NB4 (cell line): ENCODE measurements at regions not wholly inside any gene's neighbourhood (a gene's known extent, or its start where the extent isn't known, plus 50 kb on each side); places are given as distances from the start of the nearest gene placed in this dataset.

Source experiments
- DNase-seq: peaks from one replicate; pipeline ENCODE4 v3.0.0; 2010; ENCODE audit warnings: low read depth
- H3K4me3 ChIP-seq: one replicate; pipeline ENCODE4 v1.5.1; 2011; ENCODE audit warnings: mild to moderate bottlenecking, low read depth, low read length, moderate library complexity
- MYC ChIP-seq: IDR thresholded peaks from 2 replicates; pipeline ENCODE4 v1.6.1; 2011; ENCODE audit warnings: low read depth, low read length
- POLR2A ChIP-seq: IDR thresholded peaks from 2 replicates; pipeline ENCODE4 v1.6.1; 2011; ENCODE audit warnings: mild to moderate bottlenecking; ENCODE audit not compliant: insufficient read length; ENCODE audit errors: extremely low read depth
- TF ChIP-seq, protein P1 (sequence below): IDR thresholded peaks from 2 replicates; pipeline ENCODE4 v1.6.1; 2011; ENCODE audit warnings: low read depth, low read length
- TF ChIP-seq, protein P2 (sequence below): IDR thresholded peaks from one replicate; pipeline ENCODE4 v1.5.1; 2012; ENCODE audit warnings: low read depth, low read length

DNA sequence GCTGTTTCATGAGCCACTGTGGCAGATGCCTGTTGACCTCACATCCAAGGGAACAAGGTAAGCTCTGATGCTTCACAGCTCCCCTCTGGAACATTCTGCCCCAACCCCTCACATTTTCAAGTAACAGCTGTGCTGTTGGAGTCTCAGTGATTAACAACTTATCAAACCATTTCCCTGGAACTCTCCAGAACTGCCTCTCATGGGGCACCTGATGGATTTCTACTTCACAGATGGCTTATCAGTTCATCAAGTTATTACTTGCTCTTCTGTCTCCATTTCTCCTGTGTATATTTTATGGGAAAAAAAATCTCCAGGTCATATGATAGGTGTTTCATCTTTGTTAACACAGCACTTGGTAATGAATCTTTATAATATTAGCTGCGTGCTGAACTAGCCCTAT, 322.4 kb downstream of the MAN2A1 start:
- no peak overlapping the region for H3K4me3 ChIP-seq
- TF ChIP-seq POLR2A: no peak
- TF ChIP-seq, protein P1, sequence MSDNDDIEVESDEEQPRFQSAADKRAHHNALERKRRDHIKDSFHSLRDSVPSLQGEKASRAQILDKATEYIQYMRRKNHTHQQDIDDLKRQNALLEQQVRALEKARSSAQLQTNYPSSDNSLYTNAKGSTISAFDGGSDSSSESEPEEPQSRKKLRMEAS: no peak
- DNase-seq: no peak

- no peak for DNase-seq
- H3K4me3 ChIP-seq: no peak overlapping the region
- TF ChIP-seq, protein P2, sequence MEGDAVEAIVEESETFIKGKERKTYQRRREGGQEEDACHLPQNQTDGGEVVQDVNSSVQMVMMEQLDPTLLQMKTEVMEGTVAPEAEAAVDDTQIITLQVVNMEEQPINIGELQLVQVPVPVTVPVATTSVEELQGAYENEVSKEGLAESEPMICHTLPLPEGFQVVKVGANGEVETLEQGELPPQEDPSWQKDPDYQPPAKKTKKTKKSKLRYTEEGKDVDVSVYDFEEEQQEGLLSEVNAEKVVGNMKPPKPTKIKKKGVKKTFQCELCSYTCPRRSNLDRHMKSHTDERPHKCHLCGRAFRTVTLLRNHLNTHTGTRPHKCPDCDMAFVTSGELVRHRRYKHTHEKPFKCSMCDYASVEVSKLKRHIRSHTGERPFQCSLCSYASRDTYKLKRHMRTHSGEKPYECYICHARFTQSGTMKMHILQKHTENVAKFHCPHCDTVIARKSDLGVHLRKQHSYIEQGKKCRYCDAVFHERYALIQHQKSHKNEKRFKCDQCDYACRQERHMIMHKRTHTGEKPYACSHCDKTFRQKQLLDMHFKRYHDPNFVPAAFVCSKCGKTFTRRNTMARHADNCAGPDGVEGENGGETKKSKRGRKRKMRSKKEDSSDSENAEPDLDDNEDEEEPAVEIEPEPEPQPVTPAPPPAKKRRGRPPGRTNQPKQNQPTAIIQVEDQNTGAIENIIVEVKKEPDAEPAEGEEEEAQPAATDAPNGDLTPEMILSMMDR: no peak
- no peak for TF ChIP-seq POLR2A
- no peak for TF ChIP-seq MYC
- TF ChIP-seq, protein P1: no peak
Observed at GRCh38 chr5:110013017-110013416, 323.3 kb downstream of the MAN2A1 start.

- H3K4me3 ChIP-seq: no peak overlapping the region
- TF ChIP-seq MYC: no peak
- TF ChIP-seq, protein P2: no peak
- TF ChIP-seq POLR2A: no peak
- TF ChIP-seq, protein P1: no peak
- DNase-seq: no peak
Observed at GRCh38 chr5:110017854-110018253, 328.1 kb downstream of the MAN2A1 start.

- no peak for DNase-seq
- TF ChIP-seq, protein P2: no peak
- TF ChIP-seq MYC: no peak
- TF ChIP-seq POLR2A: no peak
- TF ChIP-seq, protein P1: no peak
- H3K4me3 ChIP-seq: no peak overlapping the region
Observed at GRCh38 chr5:110018509-110018908, 328.8 kb downstream of the MAN2A1 start.

DNA sequence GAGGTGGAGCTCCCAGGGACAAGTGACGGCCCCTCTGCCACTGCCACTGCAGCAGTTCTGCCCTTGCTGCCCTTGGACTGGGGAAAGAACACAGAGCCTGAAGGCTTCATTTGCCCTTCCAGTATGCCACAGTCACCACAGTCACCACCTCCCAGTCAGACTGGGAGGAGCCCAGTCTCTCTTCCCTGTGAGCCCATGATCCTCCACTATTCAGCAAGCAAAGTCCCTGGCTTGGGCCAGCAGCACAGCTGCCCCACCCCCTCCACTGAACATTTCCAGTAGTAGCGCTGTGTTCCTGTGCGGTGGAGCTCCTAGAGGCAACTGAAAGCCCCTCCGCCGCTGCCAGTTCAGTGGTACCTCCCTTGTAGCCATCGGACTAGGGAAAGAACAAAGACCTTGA, 329.4 kb downstream of the MAN2A1 start:
- no peak for DNase-seq
- H3K4me3 ChIP-seq: no peak overlapping the region
- TF ChIP-seq, protein P2: no peak
- TF ChIP-seq POLR2A (no peak), MYC (no peak)
- TF ChIP-seq, protein P1: no peak

DNA sequence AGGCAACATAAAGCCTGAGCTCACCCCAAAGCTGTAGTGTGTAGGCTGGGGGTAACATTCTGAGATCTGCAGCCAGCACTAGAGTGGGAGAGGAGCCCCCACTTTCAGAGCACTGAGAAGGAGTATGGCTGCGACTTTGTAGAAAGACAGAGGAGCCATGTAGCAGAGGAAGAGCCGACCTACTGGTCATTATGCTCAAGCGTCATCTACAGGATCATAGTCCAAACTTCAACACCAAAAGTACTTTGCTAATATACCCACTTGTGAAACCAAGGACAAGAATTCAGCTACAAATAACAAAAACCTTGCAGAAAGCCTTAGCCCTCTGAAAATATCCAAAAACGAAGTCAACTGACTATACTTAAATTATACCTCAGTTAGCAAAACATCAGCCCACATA, 330.1 kb downstream of the MAN2A1 start:
- no peak for TF ChIP-seq MYC
- TF ChIP-seq, protein P2: no peak
- TF ChIP-seq POLR2A: no peak
- TF ChIP-seq, protein P1: no peak
- no peak for DNase-seq

More for the DNA sequence above, 330.1 kb downstream of the MAN2A1 start:
- H3K4me3 ChIP-seq: no peak overlapping the region
